ENCODE measurements at regions not wholly inside any gene's neighbourhood (a gene's known extent, or its start where the extent isn't known, plus 50 kb on each side); places are given as distances from the start of the nearest gene placed in this dataset.

DNA sequence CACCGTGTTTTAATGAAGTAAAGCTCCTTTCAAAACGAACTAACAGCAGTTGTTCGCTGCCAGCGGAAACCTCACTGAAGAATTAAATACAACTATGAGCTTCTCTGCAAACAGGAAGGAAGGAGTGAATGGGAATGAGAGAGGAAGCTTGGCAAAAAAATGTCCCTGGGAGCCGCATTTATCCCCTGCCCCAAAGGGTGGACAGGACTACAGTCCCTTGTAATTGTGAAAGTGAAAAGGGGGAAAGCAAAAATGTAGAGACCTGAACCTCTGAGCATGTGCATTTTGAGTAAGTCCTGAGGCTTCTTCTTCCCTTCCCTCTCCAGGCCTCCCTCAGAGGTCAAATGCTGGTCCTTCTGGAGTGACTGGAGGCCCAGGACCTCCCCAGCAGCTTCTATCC is 53.8 kb upstream of the BMP2K start:
- TF ChIP-seq, protein P1, sequence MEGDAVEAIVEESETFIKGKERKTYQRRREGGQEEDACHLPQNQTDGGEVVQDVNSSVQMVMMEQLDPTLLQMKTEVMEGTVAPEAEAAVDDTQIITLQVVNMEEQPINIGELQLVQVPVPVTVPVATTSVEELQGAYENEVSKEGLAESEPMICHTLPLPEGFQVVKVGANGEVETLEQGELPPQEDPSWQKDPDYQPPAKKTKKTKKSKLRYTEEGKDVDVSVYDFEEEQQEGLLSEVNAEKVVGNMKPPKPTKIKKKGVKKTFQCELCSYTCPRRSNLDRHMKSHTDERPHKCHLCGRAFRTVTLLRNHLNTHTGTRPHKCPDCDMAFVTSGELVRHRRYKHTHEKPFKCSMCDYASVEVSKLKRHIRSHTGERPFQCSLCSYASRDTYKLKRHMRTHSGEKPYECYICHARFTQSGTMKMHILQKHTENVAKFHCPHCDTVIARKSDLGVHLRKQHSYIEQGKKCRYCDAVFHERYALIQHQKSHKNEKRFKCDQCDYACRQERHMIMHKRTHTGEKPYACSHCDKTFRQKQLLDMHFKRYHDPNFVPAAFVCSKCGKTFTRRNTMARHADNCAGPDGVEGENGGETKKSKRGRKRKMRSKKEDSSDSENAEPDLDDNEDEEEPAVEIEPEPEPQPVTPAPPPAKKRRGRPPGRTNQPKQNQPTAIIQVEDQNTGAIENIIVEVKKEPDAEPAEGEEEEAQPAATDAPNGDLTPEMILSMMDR (conservative IDR thresholded peaks at IDR 0.05; ENCODE audit: low read length), result no peak
- TF ChIP-seq EZH2phosphoT487 (IDR thresholded peaks at IDR 0.05; ENCODE audit: borderline replicate concordance, low read depth, low read length), result no peak
